ENCODE measurements at regions not wholly inside any gene's neighbourhood (a gene's known extent, or its start where the extent isn't known, plus 50 kb on each side); places are given as distances from the start of the nearest gene placed in this dataset.

DNA sequence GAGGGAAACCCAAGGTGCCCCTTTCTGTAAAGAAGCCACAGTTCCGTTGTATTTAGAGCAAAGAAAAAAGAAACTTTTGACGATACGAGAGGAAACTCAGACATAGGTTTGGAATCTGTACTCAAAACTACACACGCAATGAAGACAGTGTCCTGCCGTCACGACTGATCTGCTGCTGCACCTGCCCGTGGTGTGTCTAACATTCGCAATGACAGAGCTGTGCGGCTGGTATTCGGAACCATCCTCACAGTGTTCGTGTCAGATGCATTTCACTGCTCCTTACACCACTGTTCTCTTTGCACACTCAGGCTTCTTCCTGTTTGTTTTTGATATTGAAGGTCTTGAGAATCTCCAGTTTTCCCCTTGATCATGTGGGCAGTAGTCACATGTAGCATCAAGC lies 84.8 kb downstream of the RTL6 start:
- BruUV-seq (replicated peaks): no TSS peak
- Histone ChIP-seq H3K9me3 (ENCODE audit: control insufficient read depth in 1 of 2, insufficient read depth in 1 of 2, low read depth in 1 of 2, low read length in 2 of 2) (no peaks in the 10 kb centered on the region; a peak in 1 of 4 replicates), H4K20me1 (ENCODE audit: insufficient read depth) (no peaks in the 10 kb centered on the region), H3K27me3 (ENCODE audit: insufficient read depth, low read length) (no peaks in the 10 kb centered on the region), H3K4me1 (ENCODE audit: control insufficient read depth in 1 of 2, insufficient read depth in 2 of 2, low read length in 2 of 2) (no peaks in the 10 kb centered on the region), H3K4me3 (replicated peaks in 1 of 2; ENCODE audit: low read depth in 1 of 2, low read length in 2 of 2) (no peak overlapping the region), H3K4me2 (ENCODE audit: low read length) (no peak overlapping the region), H3K36me3 (ENCODE audit: control insufficient read depth in 1 of 2, insufficient read depth in 2 of 2, low read length in 2 of 2) (no peaks in the 10 kb centered on the region), H3K9ac (ENCODE audit: low read length) (no peak overlapping the region), H3K27ac (ENCODE audit: low read depth, low read length) (no peak overlapping the region), H3K9me2 (ENCODE audit: insufficient read depth) (no peaks in the 10 kb centered on the region), H2AFZ (ENCODE audit: low read depth, low read length, poor library complexity, severe bottlenecking) (no peak overlapping the region), H3K79me2 (ENCODE audit: insufficient read depth, low read length) (no peaks in the 10 kb centered on the region)
- intact Hi-C loops (cut with micrococcal nuclease): no loop called here
- DNase-seq (ENCODE audit: low read depth, low spot score): no peak
- CTCF ChIA-PET: no interaction called here
- RAD21 ChIA-PET (ENCODE audit: low non-redundant PET in 1 of 2, low total read pairs in 2 of 2, uncharacterized antibody in 2 of 2, unreplicated experiment in 2 of 2): no interaction called here
- ATAC-seq: no peak
- POLR2A ChIA-PET: no interaction called here
- TF ChIP-seq EZH2phosphoT487 (IDR thresholded peaks at IDR 0.05; ENCODE audit: borderline replicate concordance) (no peak), JUND (IDR thresholded peaks at IDR 0.05) (no peak), YY1 (IDR thresholded peaks at IDR 0.05; ENCODE audit: extremely low read depth, insufficient replicate concordance, low read depth, low read length) (no peak)

DNA sequence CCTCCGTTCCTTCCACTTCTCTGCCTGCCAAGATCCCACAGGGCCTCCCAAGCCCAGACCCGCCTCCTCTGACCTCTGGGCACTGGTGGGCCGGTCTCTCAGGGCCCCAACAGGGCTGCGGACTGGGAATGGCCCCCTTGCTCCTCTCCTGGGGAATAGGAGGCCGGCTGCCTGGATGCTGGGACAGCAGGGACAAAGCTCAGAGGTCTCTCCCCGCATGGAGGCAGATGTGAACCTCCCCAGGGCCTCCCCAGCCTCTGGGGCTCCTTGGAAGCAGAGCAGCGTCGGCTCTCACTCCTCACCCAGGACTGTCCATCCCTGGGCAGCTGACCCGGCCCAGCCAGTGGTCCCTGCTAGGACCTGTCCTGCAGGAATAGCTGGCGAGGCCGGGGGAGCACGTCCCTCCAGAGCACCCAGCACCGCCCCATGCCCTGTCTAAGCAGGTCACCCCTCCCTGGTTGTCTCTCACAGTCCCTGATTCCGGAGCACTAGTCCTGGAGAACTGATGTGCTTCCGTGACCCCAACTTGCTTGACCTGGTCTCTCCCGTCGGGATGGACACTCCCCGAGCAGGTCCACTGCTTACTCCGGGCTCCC lies 85.8 kb downstream of the RTL6 start:
- Histone ChIP-seq H3K9ac (ENCODE audit: low read length) (no peak overlapping the region), H3K4me3 (replicated peaks in 1 of 2; ENCODE audit: low read depth in 1 of 2, low read length in 2 of 2) (no peak overlapping the region), H3K9me3 (ENCODE audit: control insufficient read depth in 1 of 2, insufficient read depth in 1 of 2, low read depth in 1 of 2, low read length in 2 of 2) (no peaks in the 10 kb centered on the region; a peak in 1 of 4 replicates), H4K20me1 (ENCODE audit: insufficient read depth) (no peaks in the 10 kb centered on the region), H3K27me3 (ENCODE audit: insufficient read depth, low read length) (no peaks in the 10 kb centered on the region), H3K79me2 (ENCODE audit: insufficient read depth, low read length) (no peaks in the 10 kb centered on the region), H3K36me3 (ENCODE audit: control insufficient read depth in 1 of 2, insufficient read depth in 2 of 2, low read length in 2 of 2) (no peaks in the 10 kb centered on the region), H3K4me1 (ENCODE audit: control insufficient read depth in 1 of 2, insufficient read depth in 2 of 2, low read length in 2 of 2) (no peaks in the 10 kb centered on the region), H2AFZ (ENCODE audit: low read depth, low read length, poor library complexity, severe bottlenecking) (no peak overlapping the region), H3K27ac (ENCODE audit: low read depth, low read length) (no peak overlapping the region), H3K9me2 (ENCODE audit: insufficient read depth) (no peaks in the 10 kb centered on the region), H3K4me2 (ENCODE audit: low read length) (no peak overlapping the region)
- POLR2A ChIA-PET: no interaction called here
- ATAC-seq (no peak), DNase-seq (ENCODE audit: low read depth, low spot score) (no peak)
- RAD21 ChIA-PET (ENCODE audit: low non-redundant PET in 1 of 2, low total read pairs in 2 of 2, uncharacterized antibody in 2 of 2, unreplicated experiment in 2 of 2): no interaction called here
- CTCF ChIA-PET: no interaction called here
- intact Hi-C loops (cut with micrococcal nuclease): no loop called here
- TF ChIP-seq, protein P1, sequence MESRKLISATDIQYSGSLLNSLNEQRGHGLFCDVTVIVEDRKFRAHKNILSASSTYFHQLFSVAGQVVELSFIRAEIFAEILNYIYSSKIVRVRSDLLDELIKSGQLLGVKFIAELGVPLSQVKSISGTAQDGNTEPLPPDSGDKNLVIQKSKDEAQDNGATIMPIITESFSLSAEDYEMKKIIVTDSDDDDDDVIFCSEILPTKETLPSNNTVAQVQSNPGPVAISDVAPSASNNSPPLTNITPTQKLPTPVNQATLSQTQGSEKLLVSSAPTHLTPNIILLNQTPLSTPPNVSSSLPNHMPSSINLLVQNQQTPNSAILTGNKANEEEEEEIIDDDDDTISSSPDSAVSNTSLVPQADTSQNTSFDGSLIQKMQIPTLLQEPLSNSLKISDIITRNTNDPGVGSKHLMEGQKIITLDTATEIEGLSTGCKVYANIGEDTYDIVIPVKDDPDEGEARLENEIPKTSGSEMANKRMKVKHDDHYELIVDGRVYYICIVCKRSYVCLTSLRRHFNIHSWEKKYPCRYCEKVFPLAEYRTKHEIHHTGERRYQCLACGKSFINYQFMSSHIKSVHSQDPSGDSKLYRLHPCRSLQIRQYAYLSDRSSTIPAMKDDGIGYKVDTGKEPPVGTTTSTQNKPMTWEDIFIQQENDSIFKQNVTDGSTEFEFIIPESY (IDR thresholded peaks at IDR 0.05; ENCODE audit: extremely low read depth, insufficient replicate concordance, low read length): no peak
- TF ChIP-seq ZNF274 (IDR thresholded peaks at IDR 0.05; ENCODE audit: low read depth, low read length) (no peak), POLR2A (IDR thresholded peaks at IDR 0.05; ENCODE audit: borderline replicate concordance, extremely low read depth, insufficient read depth, insufficient read length) (no peak), SP1 (IDR thresholded peaks at IDR 0.05; ENCODE audit: low read depth) (no peak), YY1 (IDR thresholded peaks at IDR 0.05; ENCODE audit: extremely low read depth, insufficient replicate concordance, low read depth, low read length) (no peak)
- TF ChIP-seq, protein P2, sequence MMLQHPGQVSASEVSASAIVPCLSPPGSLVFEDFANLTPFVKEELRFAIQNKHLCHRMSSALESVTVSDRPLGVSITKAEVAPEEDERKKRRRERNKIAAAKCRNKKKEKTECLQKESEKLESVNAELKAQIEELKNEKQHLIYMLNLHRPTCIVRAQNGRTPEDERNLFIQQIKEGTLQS (IDR thresholded peaks at IDR 0.05): no peak
- BruUV-seq (replicated peaks): no TSS peak

Measured in HCT116 (cell line).